GM23338 (cell line): ENCODE measurements at regions not wholly inside any gene's neighbourhood (a gene's known extent, or its start where the extent isn't known, plus 50 kb on each side); places are given as distances from the start of the nearest gene placed in this dataset.

ENCODE experiments used
- CREB1 ChIP-seq: fragments of 250-450 bp; sonication (Bioruptor Pico); IDR thresholded peaks from 2 replicates; pipeline ENCODE4 v1.5.0; 2020; ENCODE audit warnings: low read depth, mild to moderate bottlenecking, moderate library complexity
- CTCF ChIP-seq, 2 experiments: fragments of 200-600 bp in 1 of 2; sonication (generic) in 1 of 2; conservative IDR thresholded peaks; 2 replicates each; pipeline versions ENCODE4 v1.5.1 to v1.6.1; 2016 to 2017; ENCODE audit warnings: antibody characterized with exemption in 2 of 2, low read depth in 2 of 2, mild to moderate bottlenecking in 2 of 2, moderate library complexity in 1 of 2
- EZH2 ChIP-seq: fragments of 200-600 bp; sonication (generic); IDR thresholded peaks from one replicate; pipeline ENCODE4 v1.8.0; 2017; ENCODE audit warnings: antibody characterized with exemption, mild to moderate bottlenecking, low read depth; ENCODE audit not compliant: unreplicated experiment
- EZH2phosphoT487 ChIP-seq: fragments of 200-600 bp; sonication (generic); IDR thresholded peaks from one replicate; pipeline ENCODE4 v1.8.1; 2018; ENCODE audit warnings: antibody characterized with exemption; ENCODE audit not compliant: unreplicated experiment
- POLR2AphosphoS5 ChIP-seq: IDR thresholded peaks from 2 replicates; pipeline ENCODE4 v1.6.1; 2016; ENCODE audit warnings: antibody characterized with exemption, low read depth
- TF ChIP-seq, protein P1 (sequence below): IDR thresholded peaks from one replicate; pipeline ENCODE4 v1.6.1; 2018; ENCODE audit warnings: antibody characterized with exemption; ENCODE audit not compliant: unreplicated experiment

GRCh38 chr1:78284354-78284753, 206.4 kb upstream of the PTGFR start:
- TF ChIP-seq CTCF (conservative IDR thresholded peaks at IDR 0.05; ENCODE audit: low read depth in 2 of 2) (no peak), EZH2 (no peak), CREB1 (CRISPR knock-in tag) (no peak), EZH2phosphoT487 (no peak), POLR2AphosphoS5 (no peak)
- TF ChIP-seq, protein P1, sequence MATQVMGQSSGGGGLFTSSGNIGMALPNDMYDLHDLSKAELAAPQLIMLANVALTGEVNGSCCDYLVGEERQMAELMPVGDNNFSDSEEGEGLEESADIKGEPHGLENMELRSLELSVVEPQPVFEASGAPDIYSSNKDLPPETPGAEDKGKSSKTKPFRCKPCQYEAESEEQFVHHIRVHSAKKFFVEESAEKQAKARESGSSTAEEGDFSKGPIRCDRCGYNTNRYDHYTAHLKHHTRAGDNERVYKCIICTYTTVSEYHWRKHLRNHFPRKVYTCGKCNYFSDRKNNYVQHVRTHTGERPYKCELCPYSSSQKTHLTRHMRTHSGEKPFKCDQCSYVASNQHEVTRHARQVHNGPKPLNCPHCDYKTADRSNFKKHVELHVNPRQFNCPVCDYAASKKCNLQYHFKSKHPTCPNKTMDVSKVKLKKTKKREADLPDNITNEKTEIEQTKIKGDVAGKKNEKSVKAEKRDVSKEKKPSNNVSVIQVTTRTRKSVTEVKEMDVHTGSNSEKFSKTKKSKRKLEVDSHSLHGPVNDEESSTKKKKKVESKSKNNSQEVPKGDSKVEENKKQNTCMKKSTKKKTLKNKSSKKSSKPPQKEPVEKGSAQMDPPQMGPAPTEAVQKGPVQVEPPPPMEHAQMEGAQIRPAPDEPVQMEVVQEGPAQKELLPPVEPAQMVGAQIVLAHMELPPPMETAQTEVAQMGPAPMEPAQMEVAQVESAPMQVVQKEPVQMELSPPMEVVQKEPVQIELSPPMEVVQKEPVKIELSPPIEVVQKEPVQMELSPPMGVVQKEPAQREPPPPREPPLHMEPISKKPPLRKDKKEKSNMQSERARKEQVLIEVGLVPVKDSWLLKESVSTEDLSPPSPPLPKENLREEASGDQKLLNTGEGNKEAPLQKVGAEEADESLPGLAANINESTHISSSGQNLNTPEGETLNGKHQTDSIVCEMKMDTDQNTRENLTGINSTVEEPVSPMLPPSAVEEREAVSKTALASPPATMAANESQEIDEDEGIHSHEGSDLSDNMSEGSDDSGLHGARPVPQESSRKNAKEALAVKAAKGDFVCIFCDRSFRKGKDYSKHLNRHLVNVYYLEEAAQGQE, result no peak
